ENCODE measurements at regions not wholly inside any gene's neighbourhood (a gene's known extent, or its start where the extent isn't known, plus 50 kb on each side); places are given as distances from the start of the nearest gene placed in this dataset.
"Not testable (repeated sequence)": the region's sequence is repeated elsewhere in the genome, so short reads cannot be mapped to it uniquely, and the experiment has no call there.

DNA sequence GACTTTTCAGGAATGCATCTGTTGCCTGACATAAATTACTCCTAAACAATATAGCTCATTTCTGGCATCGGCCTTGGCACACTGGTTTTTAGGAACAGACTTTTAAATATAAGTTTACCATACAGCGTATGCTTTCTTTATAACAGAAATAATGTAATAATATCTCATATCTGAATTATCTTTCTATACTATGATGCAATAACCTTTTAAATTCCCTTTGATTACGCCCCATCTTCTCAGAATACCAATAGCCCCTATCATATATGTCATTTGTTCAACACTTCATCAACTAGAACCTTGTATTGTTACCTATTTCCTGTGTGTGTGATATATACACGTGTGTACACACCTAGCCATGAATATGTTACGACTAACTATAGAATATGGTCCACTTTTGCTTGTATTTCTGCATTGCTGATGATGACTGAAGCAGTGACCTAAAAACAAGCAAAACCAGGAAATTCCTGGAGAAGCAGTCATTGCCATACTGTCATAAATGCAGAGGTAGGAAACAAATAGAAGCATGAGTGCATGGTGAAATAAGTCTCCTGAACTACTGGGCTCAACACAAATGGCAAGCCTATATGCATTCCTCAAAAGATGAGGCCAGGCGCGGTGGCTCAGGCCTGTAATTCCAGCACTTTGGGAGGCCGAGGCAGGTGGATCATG, 618.4 kb upstream of the NRP1 start:
- DNase-seq: no peak

GRCh38 chr10:33950206-33950605, 615.7 kb upstream of the NRP1 start:
- no peak for DNase-seq

DNA sequence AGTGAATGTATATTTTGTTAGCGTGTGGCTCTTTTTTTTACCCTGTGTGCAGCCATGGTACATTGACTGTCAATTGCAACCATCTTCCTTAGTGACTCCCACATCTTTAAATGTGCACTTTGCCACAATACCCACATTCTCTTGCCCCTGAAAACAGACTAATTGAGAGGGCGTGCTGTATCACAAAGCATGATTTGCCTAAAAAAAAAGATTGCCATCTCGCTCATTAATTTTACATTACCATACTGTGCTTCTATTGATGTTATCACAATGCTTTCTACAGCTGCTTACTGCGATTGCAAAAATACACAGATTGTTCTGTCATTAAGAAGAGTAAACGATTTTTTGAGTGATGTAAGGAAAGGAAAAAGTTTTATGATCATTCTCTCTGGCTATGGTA, 613.1 kb upstream of the NRP1 start:
- DNase-seq: no peak

GRCh38 chr10:33945051-33945450, 610.6 kb upstream of the NRP1 start:
- no peak for DNase-seq

DNA sequence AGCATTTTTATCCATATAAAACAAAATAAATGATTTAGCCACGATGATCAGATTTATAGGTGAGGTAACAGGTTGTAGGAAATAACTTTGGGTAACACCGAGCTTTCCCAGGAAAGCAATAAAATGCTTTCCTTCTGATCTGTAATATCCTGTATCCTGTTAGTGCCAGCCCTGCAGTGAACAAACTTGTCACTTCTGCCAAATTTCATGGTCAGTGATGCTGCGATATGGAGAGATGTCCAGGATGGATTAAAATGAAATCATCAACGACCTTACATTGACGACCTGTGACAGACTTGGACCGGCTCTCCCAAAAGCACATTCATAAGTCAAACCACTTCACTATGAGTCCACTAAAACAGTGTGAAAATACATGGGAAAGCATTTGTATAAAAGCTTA, 608.0 kb upstream of the NRP1 start:
- no peak for DNase-seq

DNA sequence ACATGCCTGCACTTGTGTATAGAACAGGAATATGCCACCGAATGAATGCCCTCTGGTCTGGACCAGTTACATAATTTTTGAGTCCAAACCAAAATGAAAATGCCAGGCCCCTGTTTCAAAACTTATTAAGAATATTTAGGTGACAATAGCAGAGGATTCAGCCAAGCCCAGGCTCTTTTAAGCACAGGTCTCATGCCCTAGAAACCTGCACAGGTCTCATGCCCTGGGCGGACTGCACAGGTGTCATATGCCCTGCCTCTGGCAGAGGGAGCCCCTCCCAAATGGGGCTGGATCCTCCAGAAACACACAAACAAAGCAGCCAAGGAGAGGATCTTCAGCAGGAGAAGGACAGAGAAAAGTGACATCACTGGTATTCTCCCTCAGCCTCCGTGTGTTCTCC, 605.4 kb upstream of the NRP1 start:
- DNase-seq: no peak

- no peak for DNase-seq
These were observed 604.9 kb upstream of the NRP1 start for GRCh38 chr10:33939410-33939809.

- no peak for DNase-seq
These were observed 603.5 kb upstream of the NRP1 start for GRCh38 chr10:33938001-33938400.

DNA sequence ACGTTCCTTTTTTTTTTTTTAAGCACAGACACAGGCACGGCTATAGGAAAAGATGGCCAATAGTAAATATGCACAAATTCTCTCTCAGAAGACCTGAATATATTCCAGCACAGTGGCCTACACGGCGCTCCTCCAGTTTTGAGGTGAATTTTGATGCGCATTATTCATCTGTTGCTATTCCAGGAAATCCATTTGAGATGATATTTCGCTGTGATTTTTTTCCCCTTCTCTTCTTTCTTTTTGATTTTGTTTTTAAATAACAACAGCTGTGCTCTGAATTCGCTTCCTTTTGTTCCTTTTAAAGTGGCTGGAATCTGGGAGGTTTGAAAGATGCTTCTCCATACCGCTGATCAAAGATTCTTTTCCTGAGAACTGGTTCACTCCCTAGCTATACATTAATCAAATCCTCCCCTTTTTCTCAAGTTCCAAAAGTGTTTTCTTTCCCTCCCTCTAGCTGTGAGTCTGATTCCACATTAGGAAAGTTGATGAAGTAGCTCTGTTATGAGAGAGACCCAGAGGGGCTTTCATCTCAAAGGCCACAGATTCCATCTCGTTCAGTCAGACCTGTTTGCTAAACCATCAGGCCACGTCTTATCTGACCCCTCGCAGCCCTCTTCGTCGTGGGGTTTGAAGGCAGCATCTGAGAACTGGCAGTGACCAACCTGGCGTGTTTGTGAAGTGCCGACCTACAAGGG, 602.7 kb upstream of the NRP1 start:
- no peak for DNase-seq

- no peak for DNase-seq
These were observed 600.9 kb upstream of the NRP1 start for GRCh38 chr10:33935350-33935749.

- DNase-seq: no peak
These were observed 595.6 kb upstream of the NRP1 start for GRCh38 chr10:33930079-33930478.

GRCh38 chr10:33927347-33927746, 592.9 kb upstream of the NRP1 start:
- no peak for DNase-seq

- no peak for DNase-seq
These were observed 587.6 kb upstream of the NRP1 start for GRCh38 chr10:33921970-33922605.

- no peak for DNase-seq
These were observed 585.9 kb upstream of the NRP1 start for GRCh38 chr10:33920351-33920750.

DNA sequence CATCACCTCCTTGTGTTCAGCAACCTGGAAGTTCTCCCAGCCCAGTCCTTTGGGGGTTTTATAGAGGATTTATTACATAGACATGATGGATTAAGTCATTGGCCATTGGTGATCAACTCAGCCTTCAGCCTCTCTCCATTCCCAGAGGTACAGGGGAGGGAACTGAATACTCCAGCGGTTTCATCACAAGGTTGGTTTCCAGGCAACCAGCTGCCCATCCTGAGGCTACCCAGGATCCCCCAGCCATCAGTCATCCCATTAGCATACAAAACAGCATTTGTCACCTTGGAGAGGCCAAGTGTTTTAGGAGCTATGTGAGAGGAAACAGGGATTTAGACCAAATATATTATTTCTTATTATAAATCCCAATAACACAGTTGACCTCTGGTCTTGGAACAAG, 584.8 kb upstream of the NRP1 start:
- DNase-seq: no peak

DNA sequence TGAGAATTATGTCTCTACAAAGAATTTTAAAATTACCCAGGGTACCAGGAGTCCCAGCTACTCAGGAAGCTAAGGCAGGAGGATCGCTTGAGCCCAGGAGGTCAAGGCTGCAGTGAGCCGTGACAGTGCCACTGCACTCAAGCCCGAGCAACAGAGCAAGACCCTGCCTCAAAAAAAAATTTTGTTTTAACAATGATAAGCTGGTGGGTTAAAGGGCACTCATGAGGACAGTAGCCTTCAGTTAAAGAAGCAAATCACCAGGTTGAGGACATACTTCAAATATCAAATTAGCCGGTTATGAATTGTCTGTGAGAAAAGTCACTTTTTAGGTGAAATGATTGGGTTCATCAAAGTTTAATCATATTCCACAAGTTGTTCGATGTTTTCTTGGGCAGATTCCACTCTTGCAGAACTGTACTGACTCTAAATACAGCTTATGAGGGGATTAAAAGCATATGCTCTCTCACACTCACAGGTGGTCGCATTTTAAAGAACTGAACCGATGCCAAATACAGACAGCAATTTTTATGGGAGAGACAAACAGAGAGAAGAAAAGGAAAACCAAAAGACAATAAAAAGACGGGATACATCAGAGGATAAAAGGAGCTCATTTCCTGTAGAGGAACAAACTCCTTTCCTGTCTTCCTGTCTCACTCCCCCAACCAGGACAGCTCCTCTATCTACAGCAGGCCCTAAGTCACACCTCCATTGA, 582.8 kb upstream of the NRP1 start:
- no peak for DNase-seq

- DNase-seq: no peak
These were observed 580.3 kb upstream of the NRP1 start for GRCh38 chr10:33914746-33915145.

- DNase-seq: no peak
These were observed 578.7 kb upstream of the NRP1 start for GRCh38 chr10:33913194-33913593.

- DNase-seq: not testable (repeated sequence)
These were observed 575.0 kb upstream of the NRP1 start for GRCh38 chr10:33909476-33909875.

GRCh38 chr10:33901166-33901565, 566.7 kb upstream of the NRP1 start:
- DNase-seq: no peak

DNA sequence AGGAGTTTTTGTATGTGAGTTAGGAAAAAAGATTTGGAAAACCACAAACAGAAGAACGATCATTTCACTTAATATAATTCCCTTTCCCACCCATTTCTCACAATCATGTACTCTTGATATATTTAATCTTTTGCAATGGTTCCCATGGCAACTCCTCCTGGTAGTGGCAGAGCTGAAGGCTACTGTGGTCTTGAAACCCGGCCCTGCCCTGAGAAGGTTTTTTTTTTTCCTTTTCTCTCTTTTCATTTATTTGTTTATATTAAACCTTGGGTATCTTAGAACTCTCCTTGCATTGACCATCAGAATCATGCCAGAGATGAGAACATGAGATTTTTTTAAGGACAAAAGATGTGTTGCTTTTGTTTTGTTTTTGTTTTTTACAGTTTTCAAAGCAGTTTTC, 566.1 kb upstream of the NRP1 start:
- DNase-seq: no peak

DNA sequence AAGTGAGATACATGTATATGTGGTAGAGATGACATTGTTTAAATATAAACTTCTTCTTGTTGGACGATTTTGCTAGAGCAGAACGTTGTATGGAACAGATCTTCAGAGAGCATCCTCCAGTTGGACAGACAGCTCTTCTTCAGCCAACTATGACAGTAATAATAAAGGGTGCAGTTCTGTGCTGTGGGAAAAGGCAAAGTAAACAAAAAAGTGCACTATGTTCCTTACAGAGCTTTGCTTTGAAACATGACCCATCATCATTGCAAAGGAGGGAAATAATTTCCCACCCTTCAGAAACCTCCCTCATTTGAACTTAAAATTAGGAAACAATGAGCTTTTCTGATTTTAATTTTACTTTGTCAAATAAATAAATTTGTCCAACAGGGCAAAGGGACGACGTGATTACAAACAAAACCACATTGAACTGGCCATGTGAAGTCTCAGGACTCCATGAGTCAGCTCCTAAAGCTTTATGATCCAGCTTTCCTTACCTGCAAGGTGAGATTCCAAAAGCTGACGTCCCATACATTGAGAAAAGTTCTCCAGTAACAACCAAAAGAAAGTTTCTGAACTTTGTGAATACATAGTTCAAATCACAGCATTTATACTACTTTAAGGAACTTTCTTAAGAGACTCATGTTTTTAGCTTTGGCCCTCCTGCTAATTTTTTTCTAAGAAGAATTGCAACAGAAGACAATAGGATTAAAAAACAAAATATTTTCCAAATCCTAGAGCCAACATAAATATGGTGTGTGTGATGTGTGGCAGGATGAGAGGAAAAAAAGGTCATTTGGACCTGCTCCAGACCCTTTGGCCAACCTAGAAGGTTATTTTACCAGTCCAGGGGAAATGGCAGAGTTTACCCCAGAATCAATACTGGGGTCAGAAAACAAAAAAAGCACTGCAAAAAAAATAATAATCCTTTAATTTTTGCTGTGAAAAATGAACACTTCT, 565.4 kb upstream of the NRP1 start:
- DNase-seq: no peak
